HCT116 (cell line): ENCODE measurements at regions not wholly inside any gene's neighbourhood (a gene's known extent, or its start where the extent isn't known, plus 50 kb on each side); places are given as distances from the start of the nearest gene placed in this dataset.

ENCODE experiments used
- ATAC-seq: fragments of 200-7000 bp; cut with Tn5 transposase; 2 replicates; pipeline ENCODE4 v1.9.1; 2020; ENCODE audit warnings: mild to moderate bottlenecking, moderate library complexity
- BruUV-seq: library from RNA; stranded (reverse); fragments of 400-500 nt; replicated peaks from 2 replicates; lab custom pipeline; 2021; lab: Mats Ljungman, UMichigan
- CTCF ChIA-PET: fragments of 300-600 bp; sonication (Branson Sonifier 250); formaldehyde crosslinking; loops from one replicate; lab custom pipeline; 2021; ENCODE audit warnings: antibody characterized with exemption; lab: Charles Lee
- POLR2A ChIA-PET: fragments of 300-600, 350-600 bp; sonication (Branson Sonifier 250); formaldehyde crosslinking; loops from one replicate; lab custom pipeline; 2021; ENCODE audit warnings: antibody characterized with exemption; lab: Charles Lee
- RAD21 ChIA-PET, 2 experiments: fragments of 300-600 bp; sonication (Branson Sonifier 250); formaldehyde crosslinking; loops; one replicate each; lab custom pipeline; 2023; ENCODE audit warnings: low total read pairs in 2 of 2; ENCODE audit not compliant: uncharacterized antibody in 2 of 2, unreplicated experiment in 2 of 2, low non-redundant PET in 1 of 2; lab: Charles Lee
- DNase-seq: peaks from one replicate; pipeline ENCODE4 v3.0.0-alpha.2; 2010; ENCODE audit warnings: low read depth, low spot score
- H2AFZ ChIP-seq: fragments of 200-600 bp; shearing (Covaris generic), sonication (generic); 2 replicates; pipeline ENCODE4 v1.6.1; 2017; ENCODE audit warnings: low read depth, mixed run types, mixed read lengths, antibody characterized with exemption, low read length; ENCODE audit not compliant: poor library complexity, severe bottlenecking
- H3K27ac ChIP-seq: 2 replicates; pipeline ENCODE4 v1.5.1; 2012; ENCODE audit warnings: low read depth, low read length
- H3K27me3 ChIP-seq: fragments of 200-600 bp; sonication (generic); 2 replicates; pipeline ENCODE4 v1.6.1; 2016; ENCODE audit warnings: mixed run types, low read length, mixed read lengths; ENCODE audit not compliant: insufficient read depth
- H3K36me3 ChIP-seq, 2 experiments: fragments of 200-500 bp in 1 of 2; fragments of 200-600 bp in 1 of 2; sonication (Bioruptor generic) in 1 of 2; sonication (generic) in 1 of 2; 2 replicates each; pipeline versions ENCODE4 v1.5.1 to v1.6.1; 2014 to 2016; ENCODE audit warnings: low read length in 2 of 2, inconsistent platforms in 1 of 2, mixed read lengths in 1 of 2, mixed run types in 1 of 2; ENCODE audit not compliant: insufficient read depth in 2 of 2, control insufficient read depth in 1 of 2
- H3K4me1 ChIP-seq, 2 experiments: fragments of 200-600 bp in 1 of 2; sonication (generic) in 1 of 2; 2 replicates each; pipeline versions ENCODE4 v1.5.1 to v1.6.1; 2012 to 2017; ENCODE audit warnings: low read length in 2 of 2, inconsistent platforms in 1 of 2, mild to moderate bottlenecking in 1 of 2, mixed read lengths in 1 of 2, mixed run types in 1 of 2, moderate library complexity in 1 of 2; ENCODE audit not compliant: insufficient read depth in 2 of 2, control insufficient read depth in 1 of 2
- H3K4me2 ChIP-seq: fragments of 200-600 bp; sonication (generic); 2 replicates; pipeline ENCODE4 v1.6.1; 2017; ENCODE audit warnings: mixed run types, low read length, mixed read lengths
- H3K4me3 ChIP-seq, 2 experiments: fragments of 200-600 bp in 1 of 2; sonication (generic) in 1 of 2; replicated peaks in 1 of 2; 2 replicates each; pipeline ENCODE4 v1.5.1; 2011 to 2016; ENCODE audit warnings: low read length in 2 of 2, control low read depth in 1 of 2, low read depth in 1 of 2, mild to moderate bottlenecking in 1 of 2, mixed read lengths in 1 of 2, mixed run types in 1 of 2
- H3K79me2 ChIP-seq: fragments of 200-600 bp; sonication (generic); 2 replicates; pipeline ENCODE4 v1.6.1; 2017; ENCODE audit warnings: mild to moderate bottlenecking, mixed run types, low read length, moderate library complexity, mixed read lengths; ENCODE audit not compliant: insufficient read depth
- H3K9ac ChIP-seq: fragments of 200-600 bp; sonication (generic); 2 replicates; pipeline ENCODE4 v1.6.1; 2016; ENCODE audit warnings: low read length, mixed read lengths
- H3K9me2 ChIP-seq: fragments of 200-600 bp; sonication (generic), shearing (Covaris generic); 2 replicates; pipeline ENCODE4 v1.6.1; 2017; ENCODE audit warnings: mixed run types, mild to moderate bottlenecking, moderate library complexity; ENCODE audit not compliant: insufficient read depth
- H3K9me3 ChIP-seq, 2 experiments: fragments of 200-500 bp in 1 of 2; fragments of 200-600 bp in 1 of 2; sonication (Bioruptor generic) in 1 of 2; sonication (generic) in 1 of 2; 2 replicates each; pipeline ENCODE4 v1.6.1; 2014 to 2017; ENCODE audit warnings: low read length in 2 of 2, mixed read lengths in 2 of 2, inconsistent platforms in 1 of 2, low read depth in 1 of 2, mild to moderate bottlenecking in 1 of 2, mixed run types in 1 of 2, moderate library complexity in 1 of 2; ENCODE audit not compliant: control insufficient read depth in 1 of 2, insufficient read depth in 1 of 2
- H4K20me1 ChIP-seq: fragments of 200-600 bp; sonication (generic), shearing (Covaris generic); 2 replicates; pipeline ENCODE4 v1.6.1; 2017; ENCODE audit warnings: mixed run types, mild to moderate bottlenecking, moderate library complexity; ENCODE audit not compliant: insufficient read depth
- CBX3 ChIP-seq: IDR thresholded peaks from 2 replicates; pipeline ENCODE4 v1.6.1; 2012; ENCODE audit warnings: low read depth
- CEBPB ChIP-seq: IDR thresholded peaks from 2 replicates; pipeline ENCODE4 v1.6.1; 2012; ENCODE audit warnings: low read depth
- ELF1 ChIP-seq: IDR thresholded peaks from 2 replicates; pipeline ENCODE4 v1.6.1; 2012; ENCODE audit warnings: low read depth, borderline replicate concordance
- EZH2 ChIP-seq: fragments of 200-600 bp; sonication (generic); IDR thresholded peaks from 2 replicates; pipeline ENCODE4 v1.6.1; 2017; ENCODE audit warnings: antibody characterized with exemption, mixed run types
- EZH2phosphoT487 ChIP-seq: fragments of 200-600 bp; IDR thresholded peaks from 2 replicates; pipeline ENCODE4 v1.6.1; 2018; ENCODE audit warnings: antibody characterized with exemption, borderline replicate concordance
- FOSL1 ChIP-seq: IDR thresholded peaks from 2 replicates; pipeline ENCODE4 v1.6.1; 2012; ENCODE audit warnings: low read depth
- MAX ChIP-seq: IDR thresholded peaks from 2 replicates; pipeline ENCODE4 v1.6.1; 2012
- POLR2A ChIP-seq: IDR thresholded peaks from 2 replicates; pipeline ENCODE4 v1.7.0; 2011; ENCODE audit warnings: borderline replicate concordance; ENCODE audit not compliant: insufficient read depth, insufficient read length; ENCODE audit errors: extremely low read depth
- POLR2AphosphoS5 ChIP-seq: IDR thresholded peaks from 2 replicates; pipeline ENCODE4 v1.6.1; 2011; ENCODE audit warnings: mild to moderate bottlenecking, low read depth, low read length, moderate library complexity
- RAD21 ChIP-seq: IDR thresholded peaks from 2 replicates; pipeline ENCODE4 v1.6.1; 2012; ENCODE audit warnings: low read depth, mild to moderate bottlenecking
- REST ChIP-seq: IDR thresholded peaks from 2 replicates; pipeline ENCODE4 v1.6.1; 2012; ENCODE audit warnings: low read depth
- SIN3A ChIP-seq: IDR thresholded peaks from 2 replicates; pipeline ENCODE4 v1.6.1; 2012; ENCODE audit warnings: low read depth
- SP1 ChIP-seq: IDR thresholded peaks from 2 replicates; pipeline ENCODE4 v1.6.1; 2012; ENCODE audit warnings: low read depth
- SRF ChIP-seq: IDR thresholded peaks from 2 replicates; pipeline ENCODE4 v1.6.1; 2012; ENCODE audit warnings: low read depth
- YY1 ChIP-seq: IDR thresholded peaks from 2 replicates; pipeline ENCODE4 v1.6.1; 2011; ENCODE audit warnings: low read length, low read depth, moderate library complexity, mild to moderate bottlenecking; ENCODE audit not compliant: insufficient replicate concordance; ENCODE audit errors: extremely low read depth
- ZBTB33 ChIP-seq: IDR thresholded peaks from 2 replicates; pipeline ENCODE4 v1.6.1; 2011; ENCODE audit warnings: mild to moderate bottlenecking, low read length, moderate library complexity; ENCODE audit not compliant: insufficient replicate concordance; ENCODE audit errors: extremely low read depth
- ZFX ChIP-seq: fragments of 450-650 bp; IDR thresholded peaks from 2 replicates; pipeline ENCODE4 v1.6.1; 2017
- ZNF274 ChIP-seq: fragments of 200-500 bp; sonication (Bioruptor generic); IDR thresholded peaks from 2 replicates; pipeline ENCODE4 v1.6.1; 2014; ENCODE audit warnings: mild to moderate bottlenecking, low read depth, low read length, inconsistent platforms
- intact Hi-C: fragments of 100-400 bp; cut with micrococcal nuclease; formaldehyde crosslinking; loops from 2 replicates; pipeline ENCODE4 v1.10.0; 2022

GRCh38 chr1:238487931-238488330, 597.2 kb upstream of the ZP4 start:
- Histone ChIP-seq H3K9me3 (peaks cover 4 to 13% of the 10 kb centered on the region in 2 experiments; a peak in 3 of 4 replicates), H3K27ac (no peak overlapping the region), H4K20me1 (no peaks in the 10 kb centered on the region), H3K36me3 (no peaks in the 10 kb centered on the region), H3K27me3 (no peaks in the 10 kb centered on the region), H3K9ac (no peak overlapping the region), H3K4me2 (no peak overlapping the region), H3K4me3 (no peak overlapping the region), H3K79me2 (no peaks in the 10 kb centered on the region), H3K9me2 (no peaks in the 10 kb centered on the region), H3K4me1 (no peaks in the 10 kb centered on the region), H2AFZ (no peak overlapping the region)
- BruUV-seq: no TSS peak
- intact Hi-C loops: no loop called here
- POLR2A ChIA-PET: no interaction called here
- DNase-seq: no peak
- RAD21 ChIA-PET: no interaction called here
- CTCF ChIA-PET: no interaction called here
- no peak for ATAC-seq
- TF ChIP-seq REST (no peak), ZFX (no peak), EZH2phosphoT487 (no peak), ZNF274 (no peak), MAX (no peak), CBX3 (no peak), EZH2 (no peak), FOSL1 (no peak), YY1 (no peak), POLR2A (no peak), SIN3A (no peak), ZBTB33 (no peak), CEBPB (no peak), POLR2AphosphoS5 (no peak), SRF (no peak), RAD21 (no peak), SP1 (no peak), ELF1 (no peak)
